Upper lobe of left lung (tissue), 6 donors: ENCODE measurements at regions not wholly inside any gene's neighbourhood (a gene's known extent, or its start where the extent isn't known, plus 50 kb on each side); places are given as distances from the start of the nearest gene placed in this dataset.
A peak's percentile ranks its signal among the peaks of the same experiment; 100 is the strongest.
"Not testable (repeated sequence)": the region's sequence is repeated elsewhere in the genome, so short reads cannot be mapped to it uniquely, and the experiment has no call there.

Experiments
- ATAC-seq, 2 donors: fragments of 200-7000 bp; cut with Tn5 transposase; one replicate each; pipeline ENCODE4 v1.9.1; 2022; ENCODE audit warnings: mild to moderate bottlenecking in 2 of 2, moderate library complexity in 2 of 2; ENCODE audit not compliant: low FRiP score in 2 of 2
- DNase-seq, 2 donors: peaks; one replicate each; pipeline ENCODE4 v3.0.0-alpha.2; 2019 to 2020
- H3K27ac ChIP-seq, 4 donors: fragments of 200-600 bp; sonication (generic); one replicate each; pipeline ENCODE4 v1.5.1; 2016 to 2019
- H3K27me3 ChIP-seq, 4 donors: fragments of 200-600 bp; sonication (generic); one replicate each; pipeline ENCODE4 v1.5.1; 2017 to 2019
- H3K36me3 ChIP-seq, 4 donors: fragments of 200-600 bp; sonication (generic); one replicate each; pipeline ENCODE4 v1.5.1; 2016 to 2019
- H3K4me1 ChIP-seq, 4 donors: fragments of 200-600 bp; sonication (generic); one replicate each; pipeline ENCODE4 v1.5.1; 2018 to 2019
- H3K4me3 ChIP-seq, 4 donors: fragments of 200-600 bp; sonication (generic); one replicate each; pipeline ENCODE4 v1.5.1; 2017 to 2019; ENCODE audit warnings: mild to moderate bottlenecking in 2 of 4, moderate library complexity in 1 of 4
- H3K9me3 ChIP-seq, 4 donors: fragments of 200-600 bp; sonication (generic); one replicate each; pipeline ENCODE4 v1.5.1; 2018 to 2019
- EP300 ChIP-seq, 4 donors: sonication (generic); formaldehyde crosslinking; IDR thresholded peaks; one replicate each; pipeline ENCODE4 v1.5.1; 2017; ENCODE audit warnings: antibody characterized with exemption in 4 of 4, control low read depth in 2 of 4
- POLR2A ChIP-seq, 4 donors: fragments of 450-650 bp; IDR thresholded peaks; one replicate each; pipeline ENCODE4 v1.5.1; 2016 to 2017; ENCODE audit warnings: antibody characterized with exemption in 4 of 4, mild to moderate bottlenecking in 2 of 4
- POLR2AphosphoS5 ChIP-seq, 2 donors: sonication (generic); formaldehyde crosslinking; IDR thresholded peaks; one replicate each; pipeline ENCODE4 v1.5.1; 2017; ENCODE audit warnings: antibody characterized with exemption in 2 of 2
- WGBS, 2 donors: methylation state at CpG; one replicate each; pipeline ENCODE4 v1.1.5; 2017 to 2018; 5-methylcytosine and 5-hydroxymethylcytosine counted together
- small RNA-seq, 4 donors: library from RNA; depleted of rRNA; stranded (forward); fragments of <200 nt; gene quantifications; one replicate each; pipeline ENCODE3, GENCODE V24; 2016
- TF ChIP-seq, protein P1 (sequence below), 6 experiments: fragments of 450-650 bp in 4 of 6; fragments of 200-600 bp in 2 of 6; sonication (generic) in 2 of 6; IDR thresholded peaks; one replicate each; pipeline ENCODE4 v1.5.1; 2016 to 2019; ENCODE audit warnings: antibody characterized with exemption in 6 of 6
- donor health status: DM: no; HTN: no; CAD: no; lungs with moderate emphysema.
- donor health status: DM: no; HTN: yes; CAD: no; lungs with severe emphysema.

DNA sequence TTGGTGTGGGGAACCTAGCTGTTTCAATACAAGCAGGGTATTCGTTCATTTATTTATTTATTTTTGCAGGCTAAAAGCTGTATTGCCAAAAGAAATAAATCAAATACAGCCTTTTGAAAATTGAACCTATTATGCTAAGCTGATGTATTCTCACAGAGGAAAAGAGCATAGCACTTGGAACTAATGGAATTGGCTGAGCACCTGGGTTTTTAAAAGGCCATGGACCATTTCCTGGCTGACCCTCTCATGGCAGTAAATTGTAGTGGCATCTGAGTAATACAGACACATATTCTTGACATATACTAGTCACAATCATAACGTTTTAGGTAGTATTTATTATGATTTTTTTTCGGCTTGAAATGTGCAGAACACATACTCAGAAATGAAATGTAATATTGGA lies 71.8 kb upstream of the ALG13 start:
- H3K4me3 ChIP-seq, result no peak overlapping the region
- H3K9me3 ChIP-seq, result no peaks in the 10 kb centered on the region
- no peaks in the 10 kb centered on the region for H3K36me3 ChIP-seq
- H3K4me1 ChIP-seq, result no peaks in the 10 kb centered on the region
- H3K27me3 ChIP-seq, result no peaks in the 10 kb centered on the region
- TF ChIP-seq EP300 (IDR thresholded peaks at IDR 0.05) (no peak), POLR2A (IDR thresholded peaks at IDR 0.05) (no peak), POLR2AphosphoS5 (IDR thresholded peaks at IDR 0.05) (no peak)
- TF ChIP-seq, protein P1, sequence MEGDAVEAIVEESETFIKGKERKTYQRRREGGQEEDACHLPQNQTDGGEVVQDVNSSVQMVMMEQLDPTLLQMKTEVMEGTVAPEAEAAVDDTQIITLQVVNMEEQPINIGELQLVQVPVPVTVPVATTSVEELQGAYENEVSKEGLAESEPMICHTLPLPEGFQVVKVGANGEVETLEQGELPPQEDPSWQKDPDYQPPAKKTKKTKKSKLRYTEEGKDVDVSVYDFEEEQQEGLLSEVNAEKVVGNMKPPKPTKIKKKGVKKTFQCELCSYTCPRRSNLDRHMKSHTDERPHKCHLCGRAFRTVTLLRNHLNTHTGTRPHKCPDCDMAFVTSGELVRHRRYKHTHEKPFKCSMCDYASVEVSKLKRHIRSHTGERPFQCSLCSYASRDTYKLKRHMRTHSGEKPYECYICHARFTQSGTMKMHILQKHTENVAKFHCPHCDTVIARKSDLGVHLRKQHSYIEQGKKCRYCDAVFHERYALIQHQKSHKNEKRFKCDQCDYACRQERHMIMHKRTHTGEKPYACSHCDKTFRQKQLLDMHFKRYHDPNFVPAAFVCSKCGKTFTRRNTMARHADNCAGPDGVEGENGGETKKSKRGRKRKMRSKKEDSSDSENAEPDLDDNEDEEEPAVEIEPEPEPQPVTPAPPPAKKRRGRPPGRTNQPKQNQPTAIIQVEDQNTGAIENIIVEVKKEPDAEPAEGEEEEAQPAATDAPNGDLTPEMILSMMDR (IDR thresholded peaks at IDR 0.05), result no peak
- no peak overlapping the region for H3K27ac ChIP-seq
- 50 to 71% methylated on average over 3 of the region's 3 CpGs for WGBS, 2 donors
- ATAC-seq (no peak), DNase-seq (no peak)

GRCh38 chrX:111615227-111615626 lies 65.7 kb upstream of the ALG13 start:
- H3K9me3 ChIP-seq, result no peaks in the 10 kb centered on the region
- 85 to 86% methylated on average over 7 of the region's 7 CpGs for WGBS, 2 donors
- TF ChIP-seq EP300 (IDR thresholded peaks at IDR 0.05), result no peak
- no peak for TF ChIP-seq POLR2AphosphoS5 (IDR thresholded peaks at IDR 0.05)
- no peaks in the 10 kb centered on the region for H3K4me1 ChIP-seq
- no peak overlapping the region for H3K4me3 ChIP-seq
- ATAC-seq, result no peak
- no peak for DNase-seq
- no peaks in the 10 kb centered on the region for H3K27me3 ChIP-seq
- no peaks in the 10 kb centered on the region for H3K36me3 ChIP-seq
- no peak overlapping the region for H3K27ac ChIP-seq

DNA sequence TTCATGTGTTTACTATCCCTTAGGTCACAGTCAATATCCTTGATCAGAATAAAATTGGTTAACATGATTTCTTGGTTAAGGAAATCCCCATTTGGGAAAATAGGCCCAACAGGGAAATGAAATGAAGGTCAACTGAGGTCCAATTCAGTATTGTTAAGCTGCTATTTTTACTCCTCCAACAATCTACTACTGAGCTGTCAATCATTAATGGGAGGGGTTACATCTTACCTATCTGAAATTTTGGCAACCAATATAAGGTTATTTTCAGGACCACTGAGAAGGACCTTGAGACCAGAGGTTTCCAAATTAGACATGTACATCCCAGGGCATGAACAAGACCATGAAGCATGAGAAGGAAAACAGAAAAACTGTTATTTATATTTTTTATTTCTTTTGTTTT lies 64.2 kb upstream of the ALG13 start:
- Histone ChIP-seq H3K4me1 (no peaks in the 10 kb centered on the region), H3K27ac (no peak overlapping the region), H3K9me3 (no peaks in the 10 kb centered on the region), H3K4me3 (no peak overlapping the region), H3K36me3 (no peaks in the 10 kb centered on the region), H3K27me3 (no peaks in the 10 kb centered on the region)
- DNase-seq (no peak), ATAC-seq (no peak)
- TF ChIP-seq POLR2AphosphoS5 (IDR thresholded peaks at IDR 0.05) (no peak), EP300 (IDR thresholded peaks at IDR 0.05) (no peak), POLR2A (IDR thresholded peaks at IDR 0.05) (no peak)
- TF ChIP-seq, protein P1 (IDR thresholded peaks at IDR 0.05), result no peak

DNA sequence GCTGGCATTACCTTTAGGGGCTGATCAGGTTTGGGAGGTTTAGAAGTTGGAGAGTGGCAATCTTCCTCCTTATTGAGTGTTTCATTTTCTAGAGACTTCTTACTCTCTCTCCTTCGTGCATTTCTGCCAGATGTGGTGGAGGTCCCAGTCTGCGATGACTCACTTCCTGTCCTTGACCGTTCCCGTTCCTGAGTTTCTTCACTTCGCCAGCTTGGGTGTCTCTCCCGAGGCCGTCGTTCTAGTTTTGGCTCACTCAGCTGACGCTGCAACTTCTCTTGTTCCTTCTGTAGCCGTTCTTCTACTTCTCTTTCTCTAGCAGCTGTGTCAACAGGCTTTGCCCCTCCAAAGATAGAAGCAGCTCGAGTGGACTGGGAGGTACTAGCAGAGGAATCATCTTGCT lies 60.9 kb upstream of the ALG13 start:
- H3K27ac ChIP-seq, ATAC-seq, H3K27me3 ChIP-seq, H3K4me3 ChIP-seq, H3K4me1 ChIP-seq, H3K36me3 ChIP-seq, H3K9me3 ChIP-seq: not testable (repeated sequence)
- WGBS, 2 donors, result 66 to 82% methylated on average over 11 of the region's 11 CpGs
- DNase-seq, result peak in 1 of 2 donors; percentile 22

DNA sequence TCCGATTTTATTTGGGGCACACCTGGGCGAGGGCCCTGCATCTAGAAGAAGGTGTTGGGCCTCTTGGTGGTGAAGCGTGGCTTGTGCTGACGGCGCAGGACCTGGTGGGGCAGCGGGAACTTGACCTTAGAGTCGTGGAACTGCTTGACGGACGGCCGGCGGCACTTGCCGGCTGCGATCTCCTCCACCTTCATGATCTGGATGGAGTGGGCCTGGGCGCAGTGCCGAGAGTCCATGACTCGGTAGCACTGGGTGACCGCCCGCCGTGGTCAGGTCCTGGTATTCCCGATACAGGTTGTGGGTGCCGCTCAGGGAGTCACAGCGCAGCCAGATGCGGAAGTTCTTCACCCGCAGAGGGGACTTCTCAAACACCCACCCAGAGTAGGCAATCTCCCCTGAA lies 56.8 kb upstream of the ALG13 start:
- ATAC-seq, result no peak
- peak in 1 of 2 donors; percentile 34 for DNase-seq
- 87 to 93% methylated on average over 11 to 23 of the region's 24 CpGs for WGBS, 2 donors
- Histone ChIP-seq H3K4me1 (no peaks in the 10 kb centered on the region), H3K27me3 (no peaks in the 10 kb centered on the region), H3K4me3 (no peak overlapping the region), H3K27ac (no peak overlapping the region), H3K36me3 (no peaks in the 10 kb centered on the region), H3K9me3 (no peaks in the 10 kb centered on the region)
- TF ChIP-seq POLR2A (IDR thresholded peaks at IDR 0.05), result no peak

- not testable (repeated sequence) for H3K27me3 ChIP-seq, ATAC-seq, H3K27ac ChIP-seq, H3K9me3 ChIP-seq, H3K36me3 ChIP-seq, H3K4me3 ChIP-seq, DNase-seq, H3K4me1 ChIP-seq
- 88 to 89% methylated on average over 2 of the region's 2 CpGs for WGBS, 2 donors
These were observed 53.7 kb upstream of the ALG13 start for GRCh38 chrX:111627256-111627655.

Small RNA genes lying in the stretch of these regions (small RNA-seq; reads per million reads assigned to genes)
- 0 reads per million in 4 donors for gene AL589880.1
